ENCODE measurements at regions not wholly inside any gene's neighbourhood (a gene's known extent, or its start where the extent isn't known, plus 50 kb on each side); places are given as distances from the start of the nearest gene placed in this dataset.

GRCh38 chr2:196568506-196568905, 71.0 kb upstream of the CCDC150 start (continued):
- TF ChIP-seq ZBTB11 (CRISPR knock-in tag; IDR thresholded peaks at IDR 0.05) (no peak), RBM25 (IDR thresholded peaks at IDR 0.05; ENCODE audit: low read depth, low read length, severe bottlenecking) (no peak), CTBP1 (IDR thresholded peaks at IDR 0.05; ENCODE audit: borderline replicate concordance) (no peak), NFE2 (IDR thresholded peaks at IDR 0.05; ENCODE audit: low read depth) (no peak), E2F5 (CRISPR knock-in tag; IDR thresholded peaks at IDR 0.05) (no peak), NFATC3 (IDR thresholded peaks at IDR 0.05) (no peak)

DNA sequence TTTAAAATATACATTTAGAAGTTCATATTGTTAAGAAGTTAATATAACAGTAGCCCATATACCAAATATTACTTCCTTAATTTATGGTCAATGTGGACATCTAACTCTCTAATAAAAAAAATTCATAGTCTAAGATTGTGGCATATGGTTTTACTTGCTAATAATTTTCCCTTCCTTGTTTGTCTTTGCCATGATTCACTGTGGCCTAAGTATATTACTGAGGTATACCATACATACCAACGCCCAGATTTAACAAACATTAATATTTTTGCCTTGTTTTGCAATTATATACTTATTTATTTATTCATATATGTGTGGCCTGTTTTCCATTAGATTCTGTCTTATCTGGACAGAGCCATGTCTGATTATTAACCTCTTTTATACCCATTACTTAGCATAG, 54.6 kb upstream of the CCDC150 start:
- Histone ChIP-seq H3K27ac (ENCODE audit: extremely low read depth, low read depth, low read length) (no peak overlapping the region), H3K9me3 (replicated peaks; ENCODE audit: control insufficient read depth, insufficient read depth, low read depth, low read length) (no peaks in the 10 kb centered on the region), H4K20me1 (replicated peaks; ENCODE audit: control insufficient read depth, insufficient read depth, low read length) (no peaks in the 10 kb centered on the region), H3K4me2 (ENCODE audit: insufficient read depth, low read length) (no peak overlapping the region), H3K9ac (ENCODE audit: insufficient read depth in 1 of 2, low read depth in 2 of 2, low read length in 2 of 2) (no peak overlapping the region), H3K27me3 (ENCODE audit: control insufficient read depth in 2 of 2, insufficient read depth in 2 of 2, low read length in 2 of 2) (no peaks in the 10 kb centered on the region), H3K79me2 (ENCODE audit: control insufficient read depth, insufficient read depth, low read length) (no peaks in the 10 kb centered on the region), H3K36me3 (ENCODE audit: control insufficient read depth, insufficient read depth, low read length) (no peaks in the 10 kb centered on the region), H3K4me3 (no peak overlapping the region), H3K9me1 (ENCODE audit: control insufficient read depth, insufficient read depth, low read length) (no peaks in the 10 kb centered on the region), H2AFZ (ENCODE audit: low read depth, low read length) (no peak overlapping the region), H3K4me1 (replicated peaks in 1 of 2; ENCODE audit: control insufficient read depth in 2 of 2, insufficient read depth in 2 of 2, low read length in 2 of 2) (no peaks in the 10 kb centered on the region)
- FAIRE-seq, result no peak
- ChIA-PET POLR2A (interaction anchor here (0.8 kb wide), 1 partner anchor 11 kb away, joined by 3 read pairs; no protein-coding TSS in a partner anchor), CTCF (ENCODE audit: low intra/inter-chr PET ratio) (no interaction called here)
- DNase-seq (ENCODE audit: extremely low read depth in 1 of 4, low spot score in 3 of 4), result no peak
- no TSS peak for BruUV-seq (replicated peaks)
- intact Hi-C loops (cut with micrococcal nuclease) (no loop called here), in situ Hi-C loops (cut with MboI) (no loop called here)
- no peak for ATAC-seq
- WGBS (ENCODE audit: insufficient coverage, low coverage, missing lambda C conversion rate), result 0% methylated on average over 1 of the region's 1 CpG
- TF ChIP-seq ARID1B (IDR thresholded peaks at IDR 0.05) (no peak), KAT8 (IDR thresholded peaks at IDR 0.05; ENCODE audit: low read depth) (no peak), NFYB (IDR thresholded peaks at IDR 0.05; ENCODE audit: extremely low read depth, insufficient read length) (no peak), FOXK1 (CRISPR knock-in tag; IDR thresholded peaks at IDR 0.05; ENCODE audit: borderline replicate concordance) (no peak), HSF4 (CRISPR knock-in tag; IDR thresholded peaks at IDR 0.05; ENCODE audit: borderline replicate concordance) (no peak), ZBTB7A (IDR thresholded peaks at IDR 0.05; ENCODE audit: borderline replicate concordance, control insufficient read depth, low read depth, low read length) (no peak), GTF2B (IDR thresholded peaks at IDR 0.05; ENCODE audit: extremely low read depth, insufficient read length) (no peak), ZFP30 (CRISPR knock-in tag; IDR thresholded peaks at IDR 0.05; ENCODE audit: borderline replicate concordance) (no peak), GTF2F1 (IDR thresholded peaks at IDR 0.05; ENCODE audit: low read depth, low read length) (no peak)
- TF ChIP-seq, protein P1, sequence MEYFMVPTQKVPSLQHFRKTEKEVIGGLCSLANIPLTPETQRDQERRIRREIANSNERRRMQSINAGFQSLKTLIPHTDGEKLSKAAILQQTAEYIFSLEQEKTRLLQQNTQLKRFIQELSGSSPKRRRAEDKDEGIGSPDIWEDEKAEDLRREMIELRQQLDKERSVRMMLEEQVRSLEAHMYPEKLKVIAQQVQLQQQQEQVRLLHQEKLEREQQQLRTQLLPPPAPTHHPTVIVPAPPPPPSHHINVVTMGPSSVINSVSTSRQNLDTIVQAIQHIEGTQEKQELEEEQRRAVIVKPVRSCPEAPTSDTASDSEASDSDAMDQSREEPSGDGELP (CRISPR knock-in tag; IDR thresholded peaks at IDR 0.05; ENCODE audit: borderline replicate concordance), result no peak
